NOMO-1 (cell line): ENCODE measurements at regions not wholly inside any gene's neighbourhood (a gene's known extent, or its start where the extent isn't known, plus 50 kb on each side); places are given as distances from the start of the nearest gene placed in this dataset.
A peak's percentile ranks its signal among the peaks of the same experiment; 100 is the strongest.

Source experiments
- DNase-seq, 2 experiments: peaks; one replicate each; lab custom pipeline; 2025; ENCODE audit not compliant: unreplicated experiment in 2 of 2; lab: John Stamatoyannopoulos, UW

GRCh38 chr2:23164173-23164572 is 220.8 kb upstream of the KLHL29 start:
- DNase-seq: no peak

- no peak for DNase-seq
Measured at GRCh38 chr2:23169896-23170295, 215.1 kb upstream of the KLHL29 start.

GRCh38 chr2:23171108-23171507 is 213.9 kb upstream of the KLHL29 start:
- no peak for DNase-seq

GRCh38 chr2:23178396-23178795 is 206.6 kb upstream of the KLHL29 start:
- DNase-seq: no peak

- DNase-seq: no peak
Measured at GRCh38 chr2:23183733-23184132, 201.2 kb upstream of the KLHL29 start.

- DNase-seq: no peak
Measured at GRCh38 chr2:23198316-23199114, 186.5 kb upstream of the KLHL29 start.

GRCh38 chr2:23199115-23199918 is 185.7 kb upstream of the KLHL29 start:
- no peak for DNase-seq

- no peak for DNase-seq
Measured at GRCh38 chr2:23200068-23200786, 184.8 kb upstream of the KLHL29 start.

GRCh38 chr2:23200787-23201114 is 184.2 kb upstream of the KLHL29 start:
- DNase-seq: peak in 1 of 2 experiments; percentile 14

GRCh38 chr2:23203383-23203782 is 181.6 kb upstream of the KLHL29 start:
- DNase-seq: no peak

- no peak for DNase-seq
Measured at GRCh38 chr2:23204685-23205242, 180.2 kb upstream of the KLHL29 start.

GRCh38 chr2:23206650-23207049 is 178.3 kb upstream of the KLHL29 start:
- no peak for DNase-seq

GRCh38 chr2:23207871-23208270 is 177.1 kb upstream of the KLHL29 start:
- no peak for DNase-seq

- no peak for DNase-seq
Measured at GRCh38 chr2:23208339-23208738, 176.6 kb upstream of the KLHL29 start.

GRCh38 chr2:23209059-23209458 is 175.9 kb upstream of the KLHL29 start:
- no peak for DNase-seq

- no peak for DNase-seq
Measured at GRCh38 chr2:23211987-23212583, 172.9 kb upstream of the KLHL29 start.

- no peak for DNase-seq
Measured at GRCh38 chr2:23213196-23213595, 171.8 kb upstream of the KLHL29 start.

- no peak for DNase-seq
Measured at GRCh38 chr2:23215016-23215415, 170.0 kb upstream of the KLHL29 start.

GRCh38 chr2:23219666-23220065 is 165.3 kb upstream of the KLHL29 start:
- no peak for DNase-seq

- DNase-seq: no peak
Measured at GRCh38 chr2:23220513-23221094, 164.4 kb upstream of the KLHL29 start.
